Natural killer cell (primary cell): ENCODE measurements at regions not wholly inside any gene's neighbourhood (a gene's known extent, or its start where the extent isn't known, plus 50 kb on each side); places are given as distances from the start of the nearest gene placed in this dataset.

Experiments
- ATAC-seq, 3 donors: fragments of 150-1000 bp in 2 of 3; fragments of 200-7000 bp in 1 of 3; cut with Tn5 transposase; 1 replicate in 1 of 3; 2 replicates in 2 of 3; pipeline ENCODE4 v1.10.0; 2021; ENCODE audit warnings: mild to moderate bottlenecking in 2 of 3, moderate library complexity in 2 of 3
- DNase-seq, 2 donors: peaks; one replicate each; pipeline versions ENCODE4 v3.0.0 to v3.0.0-alpha.2; 2013 to 2021; ENCODE audit warnings: mixed read lengths in 1 of 2
- H3K27ac ChIP-seq: one replicate; pipeline ENCODE4 v1.5.1; 2013; ENCODE audit warnings: mild to moderate bottlenecking, low read length
- H3K27me3 ChIP-seq: one replicate; pipeline ENCODE4 v1.6.1; 2013; ENCODE audit warnings: low read length; ENCODE audit not compliant: control insufficient read depth, insufficient read depth
- H3K36me3 ChIP-seq: one replicate; pipeline ENCODE4 v1.6.1; 2013; ENCODE audit warnings: low read length; ENCODE audit not compliant: control insufficient read depth, insufficient read depth
- H3K4me1 ChIP-seq: one replicate; pipeline ENCODE4 v1.6.1; 2013; ENCODE audit warnings: low read length; ENCODE audit not compliant: control insufficient read depth, insufficient read depth
- H3K4me3 ChIP-seq: one replicate; pipeline ENCODE4 v1.5.1; 2013; ENCODE audit warnings: low read length
- H3K9me3 ChIP-seq: one replicate; pipeline ENCODE4 v1.6.1; 2013; ENCODE audit warnings: low read length; ENCODE audit not compliant: control insufficient read depth, insufficient read depth
- H3K27ac Mint-ChIP-seq, 2 donors: one replicate each; pipeline ENCODE4 v1.8.0; 2022; ENCODE audit warnings: mild to moderate bottlenecking in 2 of 2, mixed read lengths in 2 of 2, moderate library complexity in 1 of 2
- H3K27me3 Mint-ChIP-seq, 2 donors: one replicate each; pipeline ENCODE4 v1.8.0; 2022; ENCODE audit warnings: low read depth in 2 of 2, mixed read lengths in 2 of 2
- H3K36me3 Mint-ChIP-seq: one replicate; pipeline ENCODE4 v1.8.0; 2022; ENCODE audit warnings: mixed read lengths
- H3K4me1 Mint-ChIP-seq, 2 donors: one replicate each; pipeline ENCODE4 v1.8.0; 2022; ENCODE audit warnings: mixed read lengths in 2 of 2
- H3K4me3 Mint-ChIP-seq: one replicate; pipeline ENCODE4 v1.8.0; 2022; ENCODE audit warnings: mild to moderate bottlenecking, moderate library complexity, mixed read lengths
- H3K9me3 Mint-ChIP-seq, 2 donors: one replicate each; pipeline ENCODE4 v1.8.0; 2022; ENCODE audit warnings: mixed read lengths in 2 of 2
- WGBS: methylation state at CpG from one replicate; pipeline ENCODE4 v1.1.7; 2013; ENCODE audit warnings: missing lambda C conversion rate; ENCODE audit not compliant: insufficient coverage; 5-methylcytosine and 5-hydroxymethylcytosine counted together
- intact Hi-C: fragments of 100-400 bp; cut with micrococcal nuclease; formaldehyde crosslinking; loops from one replicate; pipeline ENCODE4 v1.14.2; 2022
- TF ChIP-seq, protein P1 (sequence below): fragments of 200-600 bp; IDR thresholded peaks from one replicate; pipeline ENCODE4 v1.8.0; 2022; ENCODE audit warnings: antibody characterized with exemption

DNA sequence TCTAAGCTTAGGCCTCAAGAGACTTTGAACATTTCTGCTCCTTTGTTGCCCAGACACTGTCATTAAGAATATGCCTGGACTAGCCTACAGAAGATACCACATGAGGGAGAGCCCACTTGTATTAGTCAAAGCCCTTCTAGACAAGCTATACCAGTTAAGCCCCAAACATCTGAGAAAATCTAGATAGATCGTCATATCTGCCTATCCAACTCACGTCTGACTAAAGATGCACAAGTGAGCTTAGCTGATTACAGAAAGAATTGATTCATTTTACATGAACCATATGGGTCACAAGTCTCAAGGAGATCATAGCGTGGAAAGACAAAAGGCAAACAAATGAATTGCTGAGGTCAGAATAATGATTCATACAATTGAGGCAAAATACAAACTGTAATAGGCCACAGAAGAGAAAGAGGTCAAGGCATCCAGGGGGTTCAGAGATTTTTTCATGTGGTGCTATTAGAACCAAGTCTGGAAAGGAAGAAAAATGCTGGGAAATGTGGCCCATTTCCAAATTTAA lies 1155.5 kb upstream of the TENM4 start:
- no peaks in the 10 kb centered on the region for H3K9me3 ChIP-seq
- no peaks in the 10 kb centered on the region for H3K27me3 Mint-ChIP-seq
- no peak overlapping the region for H3K4me3 ChIP-seq
- no peak overlapping the region for H3K4me3 Mint-ChIP-seq
- no peaks in the 10 kb centered on the region for H3K27me3 ChIP-seq
- no peaks in the 10 kb centered on the region for H3K4me1 Mint-ChIP-seq
- no peak overlapping the region for H3K27ac ChIP-seq
- H3K36me3 Mint-ChIP-seq = peaks cover 6% of the 10 kb centered on the region
- no peak for DNase-seq
- no peaks in the 10 kb centered on the region for H3K4me1 ChIP-seq
- 82% methylated on average over 3 of the region's 3 CpGs for WGBS
- H3K36me3 ChIP-seq = no peaks in the 10 kb centered on the region
- H3K9me3 Mint-ChIP-seq = peaks cover 14 to 20% of the 10 kb centered on the region in 2 donors
- H3K27ac Mint-ChIP-seq = no peak overlapping the region
- TF ChIP-seq, protein P1, sequence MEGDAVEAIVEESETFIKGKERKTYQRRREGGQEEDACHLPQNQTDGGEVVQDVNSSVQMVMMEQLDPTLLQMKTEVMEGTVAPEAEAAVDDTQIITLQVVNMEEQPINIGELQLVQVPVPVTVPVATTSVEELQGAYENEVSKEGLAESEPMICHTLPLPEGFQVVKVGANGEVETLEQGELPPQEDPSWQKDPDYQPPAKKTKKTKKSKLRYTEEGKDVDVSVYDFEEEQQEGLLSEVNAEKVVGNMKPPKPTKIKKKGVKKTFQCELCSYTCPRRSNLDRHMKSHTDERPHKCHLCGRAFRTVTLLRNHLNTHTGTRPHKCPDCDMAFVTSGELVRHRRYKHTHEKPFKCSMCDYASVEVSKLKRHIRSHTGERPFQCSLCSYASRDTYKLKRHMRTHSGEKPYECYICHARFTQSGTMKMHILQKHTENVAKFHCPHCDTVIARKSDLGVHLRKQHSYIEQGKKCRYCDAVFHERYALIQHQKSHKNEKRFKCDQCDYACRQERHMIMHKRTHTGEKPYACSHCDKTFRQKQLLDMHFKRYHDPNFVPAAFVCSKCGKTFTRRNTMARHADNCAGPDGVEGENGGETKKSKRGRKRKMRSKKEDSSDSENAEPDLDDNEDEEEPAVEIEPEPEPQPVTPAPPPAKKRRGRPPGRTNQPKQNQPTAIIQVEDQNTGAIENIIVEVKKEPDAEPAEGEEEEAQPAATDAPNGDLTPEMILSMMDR = no peak
- intact Hi-C loops = no loop called here
- ATAC-seq = no peak

DNA sequence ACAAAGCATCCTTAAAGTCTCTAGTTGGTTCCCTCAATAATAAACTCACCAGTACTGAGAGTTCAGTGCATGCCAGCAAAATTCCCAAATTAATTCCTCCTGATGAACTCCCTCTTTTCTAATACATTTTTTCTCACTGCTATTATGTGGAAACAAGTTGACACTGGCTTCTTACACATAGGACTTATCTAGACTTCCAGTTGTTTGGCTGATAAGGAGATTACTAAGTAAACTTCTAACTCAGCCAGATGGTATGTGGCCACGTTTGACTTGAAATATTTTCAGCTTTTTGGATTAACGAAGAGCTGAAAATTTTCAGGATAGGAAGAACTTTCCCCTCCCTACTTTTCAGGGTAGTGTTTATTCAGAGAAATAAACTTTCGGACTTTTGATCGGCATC lies 1154.2 kb upstream of the TENM4 start:
- DNase-seq = no peak
- Mint-ChIP-seq H3K27ac (no peak overlapping the region), H3K27me3 (no peaks in the 10 kb centered on the region), H3K4me3 (no peak overlapping the region), H3K4me1 (no peaks in the 10 kb centered on the region), H3K36me3 (peaks cover 6% of the 10 kb centered on the region), H3K9me3 (peaks cover 14 to 19% of the 10 kb centered on the region in 2 donors)
- Histone ChIP-seq H3K36me3 (no peaks in the 10 kb centered on the region), H3K9me3 (no peaks in the 10 kb centered on the region), H3K27me3 (no peaks in the 10 kb centered on the region), H3K27ac (no peak overlapping the region), H3K4me1 (no peaks in the 10 kb centered on the region), H3K4me3 (no peak overlapping the region)
- TF ChIP-seq, protein P1 = no peak
- intact Hi-C loops = no loop called here
- 100% methylated on average over 2 of the region's 4 CpGs for WGBS
- ATAC-seq = no peak

DNA sequence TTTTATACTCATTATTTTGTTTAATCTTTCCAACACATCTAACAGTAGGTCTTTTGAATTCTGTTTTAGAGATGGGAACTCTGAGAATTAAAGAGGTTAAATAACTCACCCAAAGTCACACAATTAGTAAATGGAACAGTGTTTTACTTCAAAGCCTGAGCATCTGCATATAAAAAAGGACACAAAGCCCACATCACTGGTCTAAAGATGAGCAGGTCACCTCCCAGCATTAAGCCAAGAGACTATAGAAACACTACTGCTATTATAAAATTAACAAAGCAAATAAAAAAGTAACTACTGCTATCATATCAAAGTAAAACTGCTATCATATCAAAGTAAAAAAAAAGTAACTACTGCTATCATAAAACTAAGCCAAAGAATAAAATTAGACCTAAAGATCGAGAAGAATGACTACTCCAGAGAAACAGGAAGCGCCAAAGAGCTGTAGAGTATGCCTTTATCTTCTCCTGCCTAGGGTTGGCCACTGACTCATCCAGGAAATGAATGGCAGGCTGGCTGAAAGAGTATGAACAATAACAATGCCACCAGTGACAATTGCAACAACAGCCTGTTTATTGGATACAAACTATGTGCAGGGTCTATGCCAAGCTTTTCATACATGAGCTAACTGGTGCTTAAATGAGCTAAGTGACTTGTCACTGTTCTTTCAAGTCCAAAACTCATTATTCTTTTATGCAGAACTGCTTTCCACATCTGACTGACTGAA lies 1153.0 kb upstream of the TENM4 start:
- peaks cover 6% of the 10 kb centered on the region for H3K36me3 Mint-ChIP-seq
- WGBS = 33% methylated on average over 2 of the region's 2 CpGs
- H3K27me3 ChIP-seq = no peaks in the 10 kb centered on the region
- no peaks in the 10 kb centered on the region for H3K36me3 ChIP-seq
- no peaks in the 10 kb centered on the region for H3K4me1 Mint-ChIP-seq
- no peak overlapping the region for H3K27ac ChIP-seq
- no peaks in the 10 kb centered on the region for H3K9me3 ChIP-seq
- no peaks in the 10 kb centered on the region for H3K4me1 ChIP-seq
- intact Hi-C loops = no loop called here
- DNase-seq (no peak), ATAC-seq (no peak)
- TF ChIP-seq, protein P1 = no peak
- no peak overlapping the region for H3K27ac Mint-ChIP-seq
- no peak overlapping the region for H3K4me3 ChIP-seq
- H3K4me3 Mint-ChIP-seq = no peak overlapping the region
- peaks cover 13 to 19% of the 10 kb centered on the region in 2 donors for H3K9me3 Mint-ChIP-seq
- no peaks in the 10 kb centered on the region for H3K27me3 Mint-ChIP-seq

DNA sequence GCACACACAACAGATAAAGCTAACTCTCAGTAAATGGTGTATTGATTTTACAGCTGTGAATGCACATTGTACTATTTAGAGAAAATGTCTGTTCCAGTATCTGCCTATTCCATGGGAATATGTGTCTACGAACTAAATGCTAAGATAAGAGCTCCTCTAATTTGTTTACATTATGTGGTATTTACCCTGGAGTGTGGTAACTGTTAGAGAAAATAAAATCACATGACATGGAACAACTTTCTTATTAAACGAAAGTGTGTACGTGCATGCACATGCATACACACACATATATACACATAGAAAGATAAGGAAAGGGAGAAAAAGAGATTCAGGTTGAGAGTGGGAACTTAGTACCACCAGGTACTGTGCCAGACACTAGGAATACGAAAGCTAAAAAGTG lies 1151.7 kb upstream of the TENM4 start:
- DNase-seq = no peak
- Mint-ChIP-seq H3K4me1 (no peaks in the 10 kb centered on the region), H3K27ac (no peak overlapping the region), H3K9me3 (peaks cover 13 to 19% of the 10 kb centered on the region in 2 donors), H3K27me3 (no peaks in the 10 kb centered on the region), H3K4me3 (no peak overlapping the region), H3K36me3 (peaks cover 6% of the 10 kb centered on the region)
- Histone ChIP-seq H3K4me1 (no peaks in the 10 kb centered on the region), H3K36me3 (no peaks in the 10 kb centered on the region), H3K9me3 (no peaks in the 10 kb centered on the region), H3K27ac (no peak overlapping the region), H3K27me3 (no peaks in the 10 kb centered on the region), H3K4me3 (no peak overlapping the region)
- 69% methylated on average over 1 of the region's 4 CpGs for WGBS
- ATAC-seq = no peak
- intact Hi-C loops = no loop called here
- TF ChIP-seq, protein P1 = no peak
